ENCODE measurements at regions not wholly inside any gene's neighbourhood (a gene's known extent, or its start where the extent isn't known, plus 50 kb on each side); places are given as distances from the start of the nearest gene placed in this dataset.

DNA sequence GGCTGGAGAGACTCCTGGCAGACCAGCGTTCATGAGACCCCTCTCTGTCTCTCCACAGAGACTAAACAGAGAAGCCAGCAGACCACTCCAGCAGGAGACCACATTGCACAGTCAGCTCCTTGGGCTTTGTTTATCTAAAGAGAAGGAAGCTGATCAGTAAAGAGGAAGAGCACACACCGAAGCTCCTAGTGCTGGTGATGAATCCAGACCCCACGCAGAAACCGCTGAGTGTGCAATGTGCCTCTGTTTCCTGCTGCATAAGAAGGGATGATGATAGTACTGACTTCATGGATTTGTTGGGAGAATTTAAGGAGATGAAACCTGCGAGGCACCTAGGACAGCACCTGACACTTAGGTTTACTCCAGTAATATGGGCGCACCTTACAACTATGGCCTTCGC lies 544.1 kb upstream of the ID2 start:
- Histone ChIP-seq H3K9me3 (ENCODE audit: insufficient read depth, low read depth, low read length) (no peaks in the 10 kb centered on the region), H3K4me1 (ENCODE audit: insufficient read depth, low read length, poor library complexity, severe bottlenecking) (peaks cover 59% of the 10 kb centered on the region), H3K36me3 (ENCODE audit: insufficient read depth, low read length) (no peaks in the 10 kb centered on the region), H3K9me2 (replicated peaks; ENCODE audit: low read depth, low read length) (no peaks in the 10 kb centered on the region), H3K9ac (ENCODE audit: low read depth, low read length, poor library complexity, severe bottlenecking) (no peak overlapping the region), H3F3A (ENCODE audit: low read depth) (no peaks in the 10 kb centered on the region), H3K27me3 (ENCODE audit: insufficient read depth, low read length, poor library complexity, severe bottlenecking) (no peaks in the 10 kb centered on the region), H3K4me2 (ENCODE audit: low read depth, low read length, poor library complexity, severe bottlenecking) (no peak overlapping the region), H4K20me1 (ENCODE audit: insufficient read depth, low read length, poor library complexity, severe bottlenecking) (no peaks in the 10 kb centered on the region), H2AFZ (ENCODE audit: low read length) (no peak overlapping the region), H3K79me2 (ENCODE audit: insufficient read depth, low read length) (no peaks in the 10 kb centered on the region), H3K4me3 (ENCODE audit: low read length, poor library complexity, severe bottlenecking) (no peak overlapping the region)
- no peak for TF ChIP-seq EZH2phosphoT487 (IDR thresholded peaks at IDR 0.05; ENCODE audit: borderline replicate concordance)
- TF ChIP-seq, protein P1, sequence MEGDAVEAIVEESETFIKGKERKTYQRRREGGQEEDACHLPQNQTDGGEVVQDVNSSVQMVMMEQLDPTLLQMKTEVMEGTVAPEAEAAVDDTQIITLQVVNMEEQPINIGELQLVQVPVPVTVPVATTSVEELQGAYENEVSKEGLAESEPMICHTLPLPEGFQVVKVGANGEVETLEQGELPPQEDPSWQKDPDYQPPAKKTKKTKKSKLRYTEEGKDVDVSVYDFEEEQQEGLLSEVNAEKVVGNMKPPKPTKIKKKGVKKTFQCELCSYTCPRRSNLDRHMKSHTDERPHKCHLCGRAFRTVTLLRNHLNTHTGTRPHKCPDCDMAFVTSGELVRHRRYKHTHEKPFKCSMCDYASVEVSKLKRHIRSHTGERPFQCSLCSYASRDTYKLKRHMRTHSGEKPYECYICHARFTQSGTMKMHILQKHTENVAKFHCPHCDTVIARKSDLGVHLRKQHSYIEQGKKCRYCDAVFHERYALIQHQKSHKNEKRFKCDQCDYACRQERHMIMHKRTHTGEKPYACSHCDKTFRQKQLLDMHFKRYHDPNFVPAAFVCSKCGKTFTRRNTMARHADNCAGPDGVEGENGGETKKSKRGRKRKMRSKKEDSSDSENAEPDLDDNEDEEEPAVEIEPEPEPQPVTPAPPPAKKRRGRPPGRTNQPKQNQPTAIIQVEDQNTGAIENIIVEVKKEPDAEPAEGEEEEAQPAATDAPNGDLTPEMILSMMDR (conservative IDR thresholded peaks at IDR 0.05; ENCODE audit: low read length) = no peak

DNA sequence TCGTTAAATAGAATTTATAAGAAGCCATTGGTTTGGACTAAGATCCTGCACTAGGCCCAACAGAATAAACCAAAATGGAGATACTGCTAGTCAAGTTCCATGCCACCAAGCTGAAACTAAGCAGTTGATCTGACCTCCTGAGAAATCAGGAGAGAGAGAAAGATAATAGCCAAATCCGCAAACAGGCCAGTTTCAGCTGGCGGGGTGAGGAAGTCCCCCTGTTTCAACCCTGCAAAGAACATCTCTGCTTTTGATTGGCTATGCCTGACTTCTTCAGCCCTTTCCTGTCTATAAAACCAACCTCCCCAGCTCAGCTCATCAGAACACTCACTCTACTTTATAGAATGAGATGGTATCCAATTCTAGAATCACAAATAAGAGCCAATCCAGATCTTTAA lies 543.3 kb upstream of the ID2 start:
- peaks cover 56% of the 10 kb centered on the region for H3K4me1 ChIP-seq (ENCODE audit: insufficient read depth, low read length, poor library complexity, severe bottlenecking)
- no peaks in the 10 kb centered on the region for H3K27me3 ChIP-seq (ENCODE audit: insufficient read depth, low read length, poor library complexity, severe bottlenecking)
- H4K20me1 ChIP-seq (ENCODE audit: insufficient read depth, low read length, poor library complexity, severe bottlenecking) = no peaks in the 10 kb centered on the region
- H3K9me3 ChIP-seq (ENCODE audit: insufficient read depth, low read depth, low read length) = no peaks in the 10 kb centered on the region
- H2AFZ ChIP-seq (ENCODE audit: low read length) = no peak overlapping the region
- no peaks in the 10 kb centered on the region for H3K79me2 ChIP-seq (ENCODE audit: insufficient read depth, low read length)
- peak overlapping the region; percentile 40 for H3K4me2 ChIP-seq (ENCODE audit: low read depth, low read length, poor library complexity, severe bottlenecking)
- no peak overlapping the region for H3K9ac ChIP-seq (ENCODE audit: low read depth, low read length, poor library complexity, severe bottlenecking)
- no peak overlapping the region for H3K4me3 ChIP-seq (ENCODE audit: low read length, poor library complexity, severe bottlenecking)
- TF ChIP-seq, protein P1 (conservative IDR thresholded peaks at IDR 0.05; ENCODE audit: low read length) = no peak
- TF ChIP-seq EZH2phosphoT487 (IDR thresholded peaks at IDR 0.05; ENCODE audit: borderline replicate concordance) = no peak
- no peaks in the 10 kb centered on the region for H3K36me3 ChIP-seq (ENCODE audit: insufficient read depth, low read length)
- H3K9me2 ChIP-seq (replicated peaks; ENCODE audit: low read depth, low read length) = no peaks in the 10 kb centered on the region
- H3F3A ChIP-seq (ENCODE audit: low read depth) = no peaks in the 10 kb centered on the region

DNA sequence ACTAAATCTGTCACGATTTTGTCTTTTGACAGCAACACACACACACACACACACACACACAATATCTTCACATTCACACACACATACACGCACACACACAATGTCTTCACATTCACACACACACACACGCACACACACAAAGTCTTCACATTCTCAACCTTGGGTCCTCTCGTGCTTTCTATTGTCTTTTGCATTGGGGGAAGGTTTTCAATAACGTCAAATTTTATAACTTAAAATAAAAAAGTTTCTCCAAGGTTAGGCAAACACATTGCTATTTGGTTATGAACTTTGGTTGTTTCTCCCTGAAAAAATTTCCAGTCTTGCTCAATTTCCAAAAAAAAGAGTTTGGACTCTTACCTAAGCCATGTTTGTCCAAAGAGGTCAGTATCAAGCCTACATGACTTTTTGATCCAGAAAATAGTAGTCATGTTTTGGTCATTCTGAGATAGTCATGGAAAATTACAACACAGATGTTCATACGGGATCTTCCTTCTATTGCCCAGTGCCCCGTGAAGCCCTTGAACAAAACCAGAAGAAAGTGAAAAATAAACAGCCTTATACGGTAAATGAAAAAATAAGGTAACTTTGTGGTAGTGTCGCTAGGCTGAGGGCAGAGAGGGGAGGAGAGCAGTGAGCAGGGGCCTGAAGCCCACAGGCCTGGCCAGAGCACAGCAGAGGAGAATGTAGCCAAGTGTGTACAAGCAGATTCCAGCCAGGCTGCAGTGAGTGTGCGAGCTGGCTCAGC lies 542.8 kb upstream of the ID2 start:
- Histone ChIP-seq H2AFZ (ENCODE audit: low read length) (no peak overlapping the region), H3K4me1 (ENCODE audit: insufficient read depth, low read length, poor library complexity, severe bottlenecking) (peaks cover 50% of the 10 kb centered on the region), H3F3A (ENCODE audit: low read depth) (no peaks in the 10 kb centered on the region), H3K79me2 (ENCODE audit: insufficient read depth, low read length) (no peaks in the 10 kb centered on the region), H3K9me2 (replicated peaks; ENCODE audit: low read depth, low read length) (no peaks in the 10 kb centered on the region), H3K4me2 (ENCODE audit: low read depth, low read length, poor library complexity, severe bottlenecking) (peak overlapping the region; percentile 40), H3K27me3 (ENCODE audit: insufficient read depth, low read length, poor library complexity, severe bottlenecking) (no peaks in the 10 kb centered on the region), H4K20me1 (ENCODE audit: insufficient read depth, low read length, poor library complexity, severe bottlenecking) (no peaks in the 10 kb centered on the region), H3K4me3 (ENCODE audit: low read length, poor library complexity, severe bottlenecking) (no peak overlapping the region), H3K36me3 (ENCODE audit: insufficient read depth, low read length) (no peaks in the 10 kb centered on the region), H3K9me3 (ENCODE audit: insufficient read depth, low read depth, low read length) (no peaks in the 10 kb centered on the region), H3K9ac (ENCODE audit: low read depth, low read length, poor library complexity, severe bottlenecking) (no peak overlapping the region)
- TF ChIP-seq EZH2phosphoT487 (IDR thresholded peaks at IDR 0.05; ENCODE audit: borderline replicate concordance) = no peak
- TF ChIP-seq, protein P1 (conservative IDR thresholded peaks at IDR 0.05; ENCODE audit: low read length) = no peak

Measured in Loucy (cell line).